Small intestine (tissue), 7 donors: ENCODE measurements at regions not wholly inside any gene's neighbourhood (a gene's known extent, or its start where the extent isn't known, plus 50 kb on each side); places are given as distances from the start of the nearest gene placed in this dataset.

Experiments
- DNase-seq, 2 donors: peaks; one replicate each; pipeline versions ENCODE4 v3.0.0 to v3.0.0-alpha.2; 2013
- FAIRE-seq: peaks from 2 replicates; lab custom pipeline; 2012; peaks lifted over from hg19 to GRCh38; lab: Jason Lieb, UNC
- H3K27ac ChIP-seq, 3 donors: one replicate each; pipeline ENCODE4 v1.5.1; 2013; ENCODE audit warnings: low read length in 2 of 3, mild to moderate bottlenecking in 2 of 3, control low read depth in 1 of 3, inconsistent platforms in 1 of 3, low read depth in 1 of 3, moderate library complexity in 1 of 3
- H3K27me3 ChIP-seq, 3 donors: one replicate each; pipeline ENCODE4 v1.6.1; 2013; ENCODE audit warnings: low read length in 3 of 3, inconsistent platforms in 1 of 3; ENCODE audit not compliant: control insufficient read depth in 3 of 3, insufficient read depth in 3 of 3
- H3K36me3 ChIP-seq, 3 donors: one replicate each; pipeline ENCODE4 v1.6.1; 2013; ENCODE audit warnings: low read length in 3 of 3, inconsistent platforms in 1 of 3, low read depth in 1 of 3, mild to moderate bottlenecking in 1 of 3, moderate library complexity in 1 of 3; ENCODE audit not compliant: control insufficient read depth in 3 of 3, insufficient read depth in 2 of 3
- H3K4me1 ChIP-seq, 3 donors: one replicate each; pipeline ENCODE4 v1.6.1; 2013; ENCODE audit warnings: low read length in 2 of 3, inconsistent platforms in 1 of 3, low read depth in 1 of 3, mild to moderate bottlenecking in 1 of 3, moderate library complexity in 1 of 3; ENCODE audit not compliant: control insufficient read depth in 3 of 3, insufficient read depth in 2 of 3
- H3K4me3 ChIP-seq, 3 donors: one replicate each; pipeline ENCODE4 v1.5.1; 2013; ENCODE audit warnings: low read length in 3 of 3, control low read depth in 1 of 3, inconsistent platforms in 1 of 3, low read depth in 1 of 3, mild to moderate bottlenecking in 1 of 3, moderate library complexity in 1 of 3
- H3K9me3 ChIP-seq, 2 donors: one replicate each; pipeline ENCODE4 v1.6.1; 2013; ENCODE audit warnings: low read depth in 1 of 2, low read length in 1 of 2; ENCODE audit not compliant: control insufficient read depth in 2 of 2, insufficient read depth in 1 of 2
- WGBS, 3 donors: extraction: QIAGEN DNeasy Blood & Tissue Kit; methylation state at CpG; one replicate each; pipeline ENCODE4 v1.1.7; 2013; 5-methylcytosine and 5-hydroxymethylcytosine counted together
- donor health status: healthy with polysubstance abuse.
- donor health status: control.
- donor health status: control.
- donor health status: Bipolar disorder and iron deficiency.
- donor health status: healthy.

DNA sequence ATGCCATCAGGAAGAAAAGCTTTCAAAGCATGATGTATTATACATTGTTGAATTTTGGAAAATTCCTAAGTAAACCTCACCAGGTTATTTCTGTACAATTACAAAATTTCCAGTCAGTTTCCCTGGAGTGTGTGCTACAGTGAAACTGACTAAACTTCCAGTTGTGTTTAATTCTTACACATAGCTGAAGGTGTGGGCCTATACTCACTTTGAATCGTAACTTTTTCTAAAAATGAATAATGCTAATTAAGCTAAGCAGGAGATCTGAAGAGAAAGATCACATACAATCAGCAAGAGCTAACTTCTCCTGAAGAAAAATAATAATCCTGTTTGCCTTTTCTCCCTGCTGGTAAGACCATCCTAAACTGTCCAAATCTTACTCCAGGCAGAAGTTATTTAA, 537.2 kb upstream of the PBX1 start:
- DNase-seq (no peak), FAIRE-seq (no peak)
- Histone ChIP-seq H3K27me3 (no peaks in the 10 kb centered on the region), H3K9me3 (peaks cover 0 to 9% of the 10 kb centered on the region in 2 donors), H3K4me3 (no peak overlapping the region), H3K4me1 (no peaks in the 10 kb centered on the region), H3K36me3 (no peaks in the 10 kb centered on the region), H3K27ac (no peak overlapping the region)
- WGBS, 3 donors = 76 to 90% (median 89%) methylated on average over 1 of the region's 1 CpG

DNA sequence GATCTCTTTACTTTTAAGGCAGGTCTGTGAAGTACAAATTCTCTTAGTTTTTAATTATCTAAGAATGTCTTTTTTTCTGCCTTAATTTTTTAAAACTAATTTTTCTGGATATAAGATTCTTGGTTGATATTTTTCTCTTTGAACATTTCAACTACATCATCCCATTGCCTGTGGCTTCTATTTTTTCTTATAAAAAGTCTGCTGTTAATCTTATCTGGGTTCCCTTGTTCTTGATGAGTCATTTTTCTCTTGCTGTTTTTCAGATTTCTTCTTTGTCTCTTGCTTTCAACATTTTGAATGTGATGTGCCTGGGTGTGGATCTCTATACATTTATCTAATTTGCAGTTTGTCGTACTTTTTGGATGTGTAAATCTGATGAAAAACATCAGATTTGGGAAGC, 525.2 kb upstream of the PBX1 start:
- no peak overlapping the region for H3K27ac ChIP-seq
- 34 to 88% (median 82%) methylated on average over 1 of the region's 1 CpG for WGBS, 3 donors
- no peak for FAIRE-seq
- H3K27me3 ChIP-seq = no peaks in the 10 kb centered on the region
- DNase-seq = no peak
- no peaks in the 10 kb centered on the region for H3K36me3 ChIP-seq
- H3K9me3 ChIP-seq = peaks cover 0 to 7% of the 10 kb centered on the region in 2 donors
- H3K4me1 ChIP-seq = no peaks in the 10 kb centered on the region
- H3K4me3 ChIP-seq = no peak overlapping the region

DNA sequence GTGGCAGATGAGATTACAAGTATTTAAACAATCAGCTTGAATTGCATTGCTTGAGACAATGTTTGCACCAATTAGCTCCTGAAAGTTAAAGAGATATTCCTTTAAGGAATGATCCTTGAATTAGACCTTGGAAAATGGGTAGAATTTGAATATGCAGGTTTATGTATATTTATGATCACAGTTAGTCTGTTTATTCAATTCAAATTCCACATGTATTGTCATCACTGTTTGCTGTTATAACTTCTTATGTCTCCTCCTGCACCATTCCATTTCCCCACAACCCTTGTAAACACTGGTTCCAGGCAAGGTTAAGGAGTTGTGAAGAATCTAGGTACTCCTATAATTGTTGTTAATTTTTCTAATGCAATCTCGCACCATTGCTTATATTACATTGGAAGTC, 518.2 kb upstream of the PBX1 start:
- H3K4me3 ChIP-seq = no peak overlapping the region
- H3K27ac ChIP-seq = no peak overlapping the region
- no peak for FAIRE-seq
- no peaks in the 10 kb centered on the region for H3K4me1 ChIP-seq
- H3K27me3 ChIP-seq = no peaks in the 10 kb centered on the region
- no peak for DNase-seq
- H3K36me3 ChIP-seq = no peaks in the 10 kb centered on the region
- 81 to 95% (median 82%) methylated on average over 1 of the region's 1 CpG for WGBS, 3 donors
- H3K9me3 ChIP-seq = peaks cover 0 to 3% of the 10 kb centered on the region in 2 donors

DNA sequence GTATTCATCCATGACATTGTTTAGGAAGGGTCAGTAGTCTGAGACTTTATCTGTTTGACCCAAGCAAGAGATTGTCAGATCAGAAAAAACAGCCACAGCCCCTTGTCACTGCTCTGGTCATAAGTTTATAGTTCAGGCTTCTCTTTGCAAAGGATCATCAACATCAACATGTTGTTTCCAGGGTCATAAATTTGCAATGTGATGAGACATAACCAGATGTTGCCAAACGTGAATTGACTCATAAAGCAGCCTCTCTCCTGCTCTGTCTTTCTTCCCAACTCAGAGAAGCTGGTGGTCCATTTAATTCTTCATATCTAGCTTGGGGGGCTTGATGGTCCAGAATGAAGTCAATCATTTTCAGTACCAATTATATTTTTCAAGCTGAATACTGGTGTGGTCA, 507.2 kb upstream of the PBX1 start:
- Histone ChIP-seq H3K9me3 (no peaks in the 10 kb centered on the region), H3K4me1 (no peaks in the 10 kb centered on the region), H3K36me3 (no peaks in the 10 kb centered on the region), H3K27ac (no peak overlapping the region), H3K27me3 (no peaks in the 10 kb centered on the region), H3K4me3 (no peak overlapping the region)
- FAIRE-seq = no peak
- DNase-seq = no peak
- 30 to 50% (median 33%) methylated on average over 1 of the region's 1 CpG for WGBS, 3 donors

DNA sequence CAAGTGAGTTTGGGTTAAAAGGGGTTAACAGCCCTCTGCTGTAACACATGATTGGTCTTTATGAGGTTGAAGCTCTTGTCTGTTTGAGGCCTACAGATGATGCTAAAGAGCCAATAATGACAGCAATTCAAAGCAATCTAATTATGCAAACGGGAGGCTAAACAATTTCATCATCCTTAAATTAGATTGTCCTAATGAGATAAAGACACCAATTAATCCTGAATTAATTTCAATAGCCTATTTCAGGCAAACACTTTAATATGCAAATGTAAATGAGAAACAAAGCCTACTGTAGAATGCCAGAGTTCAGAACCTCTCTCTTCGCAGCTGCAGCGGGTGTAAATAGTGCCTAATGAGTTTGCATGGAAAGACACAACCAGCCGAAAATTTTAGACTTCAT, 504.7 kb upstream of the PBX1 start:
- WGBS, 3 donors = 76 to 84% (median 82%) methylated on average over 4 of the region's 4 CpGs
- H3K4me3 ChIP-seq = no peak overlapping the region
- H3K9me3 ChIP-seq = no peaks in the 10 kb centered on the region
- no peak overlapping the region for H3K27ac ChIP-seq
- no peaks in the 10 kb centered on the region for H3K4me1 ChIP-seq
- no peaks in the 10 kb centered on the region for H3K27me3 ChIP-seq
- no peaks in the 10 kb centered on the region for H3K36me3 ChIP-seq
- DNase-seq (no peak), FAIRE-seq (no peak)

DNA sequence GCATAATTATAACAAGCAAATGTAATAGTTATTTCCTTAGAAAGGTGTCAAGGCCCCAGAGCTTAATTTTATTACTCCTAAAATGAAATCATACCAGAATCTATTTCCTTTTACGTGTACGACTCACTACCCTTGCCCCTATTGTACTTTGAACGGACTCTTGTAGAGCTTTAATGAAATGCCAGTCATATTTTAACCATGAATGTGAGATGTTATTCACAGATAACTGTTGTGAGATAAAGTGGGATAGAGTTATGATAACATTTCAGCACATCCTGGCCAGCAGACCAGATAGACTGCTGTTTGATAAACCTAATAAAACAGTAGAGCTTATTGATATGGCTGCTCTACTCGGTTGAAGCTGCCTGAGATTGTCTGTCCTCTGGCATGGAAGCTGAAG, 500.8 kb upstream of the PBX1 start:
- FAIRE-seq (no peak), DNase-seq (peak in 1 of 2 donors; percentile 16)
- Histone ChIP-seq H3K4me3 (no peak overlapping the region), H3K4me1 (no peaks in the 10 kb centered on the region), H3K27ac (no peak overlapping the region), H3K36me3 (no peaks in the 10 kb centered on the region), H3K27me3 (no peaks in the 10 kb centered on the region), H3K9me3 (no peaks in the 10 kb centered on the region)
- WGBS, 3 donors = 7 to 43% (median 24%) methylated on average over 4 of the region's 4 CpGs

DNA sequence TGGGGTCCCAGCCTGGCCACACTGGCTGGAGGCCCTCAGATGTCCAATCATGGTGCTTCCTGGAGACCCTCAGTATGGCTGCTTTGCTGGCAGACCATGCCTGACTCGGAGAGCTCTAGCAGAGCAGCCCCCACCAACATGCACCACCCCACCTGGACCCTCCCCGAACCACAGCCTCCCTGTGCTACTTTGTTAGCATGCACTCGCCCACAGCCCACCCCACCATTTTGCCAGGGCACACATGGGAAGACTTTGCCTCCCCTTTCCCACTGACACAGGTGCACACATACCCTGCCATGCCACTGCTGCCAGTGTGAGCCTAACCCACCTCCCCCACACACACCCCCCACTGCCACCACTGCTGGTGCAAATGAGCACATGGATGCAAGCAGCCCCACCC, 497.5 kb upstream of the PBX1 start:
- Histone ChIP-seq H3K9me3 (no peaks in the 10 kb centered on the region), H3K4me1 (no peaks in the 10 kb centered on the region), H3K4me3 (no peak overlapping the region), H3K36me3 (no peaks in the 10 kb centered on the region), H3K27ac (no peak overlapping the region), H3K27me3 (no peaks in the 10 kb centered on the region)
- FAIRE-seq (no peak), DNase-seq (no peak)
- 50 to 58% (median 55%) methylated on average over 3 of the region's 3 CpGs for WGBS, 3 donors

DNA sequence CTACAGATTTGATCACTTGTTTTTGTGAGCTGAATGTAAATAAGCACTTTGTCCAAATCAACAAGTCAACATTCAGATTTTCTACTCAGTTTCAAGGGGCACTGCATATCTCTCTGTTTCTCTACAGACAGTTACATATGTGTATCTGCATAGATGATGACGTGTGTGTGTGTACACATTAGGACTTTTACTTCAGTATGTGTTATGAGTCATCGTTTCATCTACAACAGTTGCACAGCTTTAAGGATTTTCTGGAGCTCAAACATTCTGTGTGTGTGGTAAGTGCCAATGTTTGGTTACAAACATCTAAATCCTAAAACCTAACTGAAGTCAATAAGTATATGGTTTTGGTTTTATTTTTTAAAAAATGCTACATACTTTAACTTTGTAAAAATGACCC, 494.5 kb upstream of the PBX1 start:
- WGBS, 3 donors = 58 to 76% (median 60%) methylated on average over 2 of the region's 2 CpGs
- Histone ChIP-seq H3K4me1 (no peaks in the 10 kb centered on the region), H3K9me3 (no peaks in the 10 kb centered on the region), H3K36me3 (no peaks in the 10 kb centered on the region), H3K27me3 (no peaks in the 10 kb centered on the region), H3K27ac (no peak overlapping the region), H3K4me3 (no peak overlapping the region)
- FAIRE-seq (no peak), DNase-seq (no peak)

DNA sequence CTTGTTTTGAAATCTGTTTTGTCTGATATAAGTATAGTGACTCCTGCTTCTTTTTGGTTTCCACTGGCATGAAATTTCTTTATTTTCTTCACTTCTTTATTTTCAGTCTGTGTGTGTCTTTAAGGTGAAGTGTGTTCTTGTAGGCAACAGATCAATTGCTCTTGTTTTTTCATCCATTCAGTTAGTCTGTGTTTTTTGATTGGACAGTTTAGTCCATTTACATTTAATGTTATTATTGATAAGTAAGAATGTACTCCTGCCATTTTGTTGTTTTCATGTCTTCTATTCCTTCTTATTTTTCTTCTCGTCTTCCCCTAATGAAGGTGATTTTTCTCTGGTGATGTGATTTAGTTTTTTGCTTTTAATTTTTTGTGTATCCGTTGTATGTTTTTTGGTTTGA, 487.7 kb upstream of the PBX1 start:
- Histone ChIP-seq H3K4me1 (no peaks in the 10 kb centered on the region), H3K4me3 (no peak overlapping the region), H3K27me3 (no peaks in the 10 kb centered on the region), H3K27ac (no peak overlapping the region), H3K9me3 (peaks cover 0 to 7% of the 10 kb centered on the region in 2 donors), H3K36me3 (no peaks in the 10 kb centered on the region)
- DNase-seq = no peak
- 91 to 96% (median 93%) methylated on average over 2 of the region's 2 CpGs for WGBS, 3 donors
- no peak for FAIRE-seq
